Suprapubic skin (tissue), 4 donors: ENCODE measurements at regions not wholly inside any gene's neighbourhood (a gene's known extent, or its start where the extent isn't known, plus 50 kb on each side); places are given as distances from the start of the nearest gene placed in this dataset.
"Not testable (repeated sequence)": the region's sequence is repeated elsewhere in the genome, so short reads cannot be mapped to it uniquely, and the experiment has no call there.

Experiments used
- EP300 ChIP-seq: sonication (generic); formaldehyde crosslinking; IDR thresholded peaks from one replicate; pipeline ENCODE4 v1.6.1; 2017; ENCODE audit warnings: antibody characterized with exemption
- POLR2A ChIP-seq, 2 donors: fragments of 450-650 bp; IDR thresholded peaks; one replicate each; pipeline ENCODE4 v1.6.1; 2017; ENCODE audit warnings: antibody characterized with exemption in 2 of 2, mild to moderate bottlenecking in 2 of 2, moderate library complexity in 2 of 2
- POLR2AphosphoS5 ChIP-seq, 3 donors: sonication (generic); formaldehyde crosslinking; IDR thresholded peaks; one replicate each; pipeline ENCODE4 v1.6.1; 2017; ENCODE audit warnings: antibody characterized with exemption in 3 of 3
- TF ChIP-seq, protein P1 (sequence below), 2 donors: fragments of 200-600 bp in 1 of 2; fragments of 450-650 bp in 1 of 2; sonication (generic) in 1 of 2; IDR thresholded peaks; one replicate each; pipeline ENCODE4 v1.5.1; 2016 to 2019; ENCODE audit warnings: antibody characterized with exemption in 2 of 2, mild to moderate bottlenecking in 1 of 2, moderate library complexity in 1 of 2

DNA sequence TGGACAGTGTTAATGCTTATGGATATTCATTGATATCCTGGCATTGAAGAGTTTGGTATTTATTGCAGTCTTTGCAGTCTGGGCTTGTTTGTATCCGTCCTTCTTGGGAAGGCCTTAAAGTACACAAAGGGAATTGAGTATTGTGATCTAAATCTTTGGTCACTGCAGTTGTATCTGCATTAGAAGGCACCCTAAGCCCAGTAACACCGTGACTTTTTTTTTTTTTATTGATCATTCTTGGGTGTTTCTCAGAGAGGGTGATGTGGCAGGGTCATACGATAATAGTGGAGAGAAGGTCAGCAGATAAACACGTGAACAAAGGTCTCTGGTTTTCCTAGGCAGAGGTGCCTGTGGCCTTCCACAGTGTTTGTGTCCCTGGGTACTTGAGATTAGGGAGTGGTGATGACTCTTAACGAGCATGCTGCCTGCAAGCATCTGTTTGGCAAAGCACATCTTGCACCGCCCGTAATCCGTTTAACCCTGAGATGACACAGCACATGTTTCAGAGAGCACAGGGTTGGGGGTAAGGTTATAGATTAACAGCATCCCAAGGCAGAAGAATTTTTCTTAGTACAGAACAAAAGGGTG, 258.0 kb downstream of the HAPSTR1 start:
- TF ChIP-seq, protein P1, sequence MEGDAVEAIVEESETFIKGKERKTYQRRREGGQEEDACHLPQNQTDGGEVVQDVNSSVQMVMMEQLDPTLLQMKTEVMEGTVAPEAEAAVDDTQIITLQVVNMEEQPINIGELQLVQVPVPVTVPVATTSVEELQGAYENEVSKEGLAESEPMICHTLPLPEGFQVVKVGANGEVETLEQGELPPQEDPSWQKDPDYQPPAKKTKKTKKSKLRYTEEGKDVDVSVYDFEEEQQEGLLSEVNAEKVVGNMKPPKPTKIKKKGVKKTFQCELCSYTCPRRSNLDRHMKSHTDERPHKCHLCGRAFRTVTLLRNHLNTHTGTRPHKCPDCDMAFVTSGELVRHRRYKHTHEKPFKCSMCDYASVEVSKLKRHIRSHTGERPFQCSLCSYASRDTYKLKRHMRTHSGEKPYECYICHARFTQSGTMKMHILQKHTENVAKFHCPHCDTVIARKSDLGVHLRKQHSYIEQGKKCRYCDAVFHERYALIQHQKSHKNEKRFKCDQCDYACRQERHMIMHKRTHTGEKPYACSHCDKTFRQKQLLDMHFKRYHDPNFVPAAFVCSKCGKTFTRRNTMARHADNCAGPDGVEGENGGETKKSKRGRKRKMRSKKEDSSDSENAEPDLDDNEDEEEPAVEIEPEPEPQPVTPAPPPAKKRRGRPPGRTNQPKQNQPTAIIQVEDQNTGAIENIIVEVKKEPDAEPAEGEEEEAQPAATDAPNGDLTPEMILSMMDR (IDR thresholded peaks at IDR 0.05), result not testable (repeated sequence)
- TF ChIP-seq EP300; POLR2A (IDR thresholded peaks at IDR 0.05); POLR2AphosphoS5 (IDR thresholded peaks at IDR 0.05): not testable (repeated sequence)
